Fibroblast of lung (primary cell): ENCODE measurements at regions not wholly inside any gene's neighbourhood (a gene's known extent, or its start where the extent isn't known, plus 50 kb on each side); places are given as distances from the start of the nearest gene placed in this dataset.
A peak's percentile ranks its signal among the peaks of the same experiment; 100 is the strongest.

Experiments
- DNase-seq, 2 donors: peaks; one replicate each; pipeline versions ENCODE4 v3.0.0 to v3.0.0-alpha.2; 2010; ENCODE audit warnings: low read depth in 2 of 2
- H2AFZ ChIP-seq: 2 replicates; pipeline ENCODE4 v1.5.1; 2012; ENCODE audit warnings: low read length, control low read depth, inconsistent platforms
- H3K27ac ChIP-seq: 2 replicates; pipeline ENCODE4 v1.5.1; 2011; ENCODE audit warnings: low read length, control low read depth; ENCODE audit not compliant: insufficient read depth
- H3K27me3 ChIP-seq: 2 replicates; pipeline ENCODE4 v1.5.1; 2011; ENCODE audit warnings: mild to moderate bottlenecking, low read length; ENCODE audit not compliant: control insufficient read depth, insufficient read depth
- H3K36me3 ChIP-seq: 2 replicates; pipeline ENCODE4 v1.5.1; 2011; ENCODE audit warnings: low read length; ENCODE audit not compliant: control insufficient read depth, insufficient read depth
- H3K4me1 ChIP-seq: 2 replicates; pipeline ENCODE4 v1.5.1; 2011; ENCODE audit warnings: low read length; ENCODE audit not compliant: control insufficient read depth, insufficient read depth; ENCODE audit errors: extremely low read depth
- H3K4me2 ChIP-seq: 2 replicates; pipeline ENCODE4 v1.5.1; 2011; ENCODE audit warnings: low read length, control low read depth; ENCODE audit not compliant: insufficient read depth; ENCODE audit errors: extremely low read depth
- H3K4me3 ChIP-seq, 4 experiments: fragments of 200-600 bp in 1 of 4; sonication (generic) in 1 of 4; replicated peaks in 1 of 4; 2 replicates each; pipeline ENCODE4 v1.5.1; 2011 to 2016; ENCODE audit warnings: low read length in 4 of 4, low read depth in 3 of 4, mild to moderate bottlenecking in 3 of 4, control low read depth in 2 of 4, inconsistent platforms in 1 of 4, mixed read lengths in 1 of 4; ENCODE audit not compliant: insufficient read depth in 1 of 4; ENCODE audit errors: control extremely low read depth in 1 of 4
- H3K79me2 ChIP-seq: 2 replicates; pipeline ENCODE4 v1.5.1; 2012; ENCODE audit warnings: mild to moderate bottlenecking, low read length, inconsistent platforms; ENCODE audit not compliant: control insufficient read depth, insufficient read depth
- H3K9ac ChIP-seq: 2 replicates; pipeline ENCODE4 v1.5.1; 2011; ENCODE audit warnings: mild to moderate bottlenecking, low read length, control low read depth; ENCODE audit not compliant: insufficient read depth
- H3K9me3 ChIP-seq: 2 replicates; pipeline ENCODE4 v1.5.1; 2012; ENCODE audit warnings: low read depth, low read length; ENCODE audit not compliant: control insufficient read depth, insufficient read depth
- H4K20me1 ChIP-seq: 2 replicates; pipeline ENCODE4 v1.5.1; 2011; ENCODE audit warnings: low read length; ENCODE audit not compliant: control insufficient read depth, insufficient read depth; ENCODE audit errors: extremely low read depth
- CTCF ChIP-seq, 2 donors: IDR thresholded peaks in 1 of 2; conservative IDR thresholded peaks in 1 of 2; 1 replicate in 1 of 2; 2 replicates in 1 of 2; pipeline ENCODE4 v1.5.1; 2011 to 2012; ENCODE audit warnings: low read length in 2 of 2, control low read depth in 1 of 2, inconsistent platforms in 1 of 2, low read depth in 1 of 2, mild to moderate bottlenecking in 1 of 2
- EZH2 ChIP-seq: IDR thresholded peaks from 2 replicates; pipeline ENCODE4 v1.5.1; 2012; ENCODE audit warnings: low read length, control low read depth, mild to moderate bottlenecking; ENCODE audit errors: missing control alignments

GRCh38 chr6:112409311-112409710, 62.2 kb downstream of the RFPL4B start:
- TF ChIP-seq EZH2 = no peak
- TF ChIP-seq CTCF (conservative IDR thresholded peaks at IDR 0.05 in 1 of 2, IDR thresholded peaks at IDR 0.05 in 1 of 2; ENCODE audit: low read depth in 1 of 2, low read length in 2 of 2) = no peak
- Histone ChIP-seq H3K4me2 (no peak overlapping the region), H3K4me1 (no peaks in the 10 kb centered on the region), H2AFZ (no peak overlapping the region), H3K27ac (no peak overlapping the region), H3K36me3 (no peaks in the 10 kb centered on the region), H3K9me3 (no peaks in the 10 kb centered on the region), H4K20me1 (no peaks in the 10 kb centered on the region), H3K4me3 (no peak overlapping the region), H3K27me3 (no peaks in the 10 kb centered on the region), H3K9ac (no peak overlapping the region), H3K79me2 (no peaks in the 10 kb centered on the region)
- peak; percentile 9 to 17 for DNase-seq

- no peaks in the 10 kb centered on the region for H3K4me1 ChIP-seq
- H3K27me3 ChIP-seq = no peaks in the 10 kb centered on the region
- H3K79me2 ChIP-seq = no peaks in the 10 kb centered on the region
- no peak overlapping the region for H2AFZ ChIP-seq
- no peaks in the 10 kb centered on the region for H3K36me3 ChIP-seq
- no peak overlapping the region for H3K27ac ChIP-seq
- no peak overlapping the region for H3K4me2 ChIP-seq
- no peak overlapping the region for H3K4me3 ChIP-seq
- TF ChIP-seq EZH2 = no peak
- TF ChIP-seq CTCF (conservative IDR thresholded peaks at IDR 0.05 in 1 of 2, IDR thresholded peaks at IDR 0.05 in 1 of 2; ENCODE audit: low read depth in 1 of 2, low read length in 2 of 2) = no peak
- H3K9me3 ChIP-seq = no peaks in the 10 kb centered on the region
- no peaks in the 10 kb centered on the region for H4K20me1 ChIP-seq
- no peak for DNase-seq
- no peak overlapping the region for H3K9ac ChIP-seq
Measured at GRCh38 chr6:112413780-112414179, 66.7 kb downstream of the RFPL4B start.

GRCh38 chr6:112415366-112415765, 68.2 kb downstream of the RFPL4B start:
- TF ChIP-seq CTCF (conservative IDR thresholded peaks at IDR 0.05 in 1 of 2, IDR thresholded peaks at IDR 0.05 in 1 of 2; ENCODE audit: low read depth in 1 of 2, low read length in 2 of 2) (no peak), EZH2 (no peak)
- H3K27ac ChIP-seq = no peak overlapping the region
- H3K36me3 ChIP-seq = no peaks in the 10 kb centered on the region
- H3K79me2 ChIP-seq = no peaks in the 10 kb centered on the region
- no peak overlapping the region for H3K9ac ChIP-seq
- H2AFZ ChIP-seq = no peak overlapping the region
- no peak for DNase-seq
- no peaks in the 10 kb centered on the region for H3K27me3 ChIP-seq
- H3K9me3 ChIP-seq = no peaks in the 10 kb centered on the region
- H4K20me1 ChIP-seq = no peaks in the 10 kb centered on the region
- no peak overlapping the region for H3K4me3 ChIP-seq
- no peaks in the 10 kb centered on the region for H3K4me1 ChIP-seq
- H3K4me2 ChIP-seq = no peak overlapping the region
